Fibroblast of villous mesenchyme (primary cell): ENCODE measurements at regions not wholly inside any gene's neighbourhood (a gene's known extent, or its start where the extent isn't known, plus 50 kb on each side); places are given as distances from the start of the nearest gene placed in this dataset.
"Not testable (repeated sequence)": the region's sequence is repeated elsewhere in the genome, so short reads cannot be mapped to it uniquely, and the experiment has no call there.

Source experiments
- DNase-seq: peaks from one replicate; pipeline ENCODE4 v3.0.0-alpha.2; 2010; ENCODE audit warnings: low read depth
- H3K4me3 ChIP-seq: 2 replicates; pipeline ENCODE4 v1.5.1; 2011; ENCODE audit warnings: low read depth, mild to moderate bottlenecking, low read length
- CTCF ChIP-seq: IDR thresholded peaks from 2 replicates; pipeline ENCODE4 v1.5.1; 2012; ENCODE audit warnings: low read depth, mild to moderate bottlenecking, low read length; ENCODE audit not compliant: insufficient read depth

GRCh38 chrX:34294665-34295064, 162.6 kb upstream of the FAM47A start:
- no peak for TF ChIP-seq CTCF

GRCh38 chrX:34288782-34289181, 156.7 kb upstream of the FAM47A start:
- no peak overlapping the region for H3K4me3 ChIP-seq
- DNase-seq = no peak
- TF ChIP-seq CTCF = no peak

More at GRCh38 chrX:34294665-34295064, 162.6 kb upstream of the FAM47A start:
- no peak for DNase-seq
- H3K4me3 ChIP-seq = no peak overlapping the region

- no peak for DNase-seq
- H3K4me3 ChIP-seq = no peak overlapping the region
- TF ChIP-seq CTCF = no peak
Measured at GRCh38 chrX:34279866-34280560, 147.9 kb upstream of the FAM47A start.

DNA sequence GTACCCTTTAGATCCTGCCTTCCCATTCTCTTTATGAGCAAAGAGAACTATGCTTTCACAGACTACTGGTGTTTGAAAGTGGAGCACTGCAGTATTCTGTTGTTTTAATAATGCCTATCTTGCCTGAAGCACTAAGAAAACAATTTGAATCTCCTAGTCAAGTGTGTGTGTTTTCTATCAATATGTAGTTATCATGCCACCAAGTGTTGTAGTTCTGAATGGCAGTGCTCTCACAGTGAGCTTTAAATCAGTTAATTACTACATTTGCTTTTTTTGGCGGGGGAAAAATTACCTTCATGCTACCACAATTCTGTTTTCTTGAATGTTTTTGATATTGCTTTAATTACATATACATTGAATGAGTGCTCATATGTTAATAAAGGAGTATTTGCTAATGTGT, 143.6 kb upstream of the FAM47A start:
- no peak for DNase-seq
- no peak overlapping the region for H3K4me3 ChIP-seq
- TF ChIP-seq CTCF = no peak

DNA sequence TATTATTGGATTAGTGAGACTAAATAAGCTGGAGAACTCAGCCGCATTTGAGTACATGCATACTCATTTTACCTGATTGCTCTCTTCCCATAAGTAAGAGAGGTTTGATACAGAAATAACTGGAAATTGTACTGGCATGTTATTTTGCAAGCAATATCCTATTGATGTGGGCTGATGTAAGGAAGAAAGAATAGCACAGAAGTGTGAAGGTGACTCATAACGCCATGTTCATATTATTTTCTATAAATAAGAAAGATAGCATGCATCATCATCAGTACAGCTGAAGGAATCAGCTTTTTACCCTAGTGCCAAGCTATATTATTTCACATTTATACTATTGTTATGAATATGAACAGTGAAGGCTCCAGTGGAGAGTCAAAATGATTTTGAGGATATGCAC, 138.3 kb upstream of the FAM47A start:
- H3K4me3 ChIP-seq = no peak overlapping the region

GRCh38 chrX:34238896-34239295, 106.8 kb upstream of the FAM47A start:
- no peak for DNase-seq
- no peak overlapping the region for H3K4me3 ChIP-seq
- TF ChIP-seq CTCF = no peak

More for the DNA sequence above, 138.3 kb upstream of the FAM47A start:
- no peak for DNase-seq
- TF ChIP-seq CTCF = no peak

- not testable (repeated sequence) for DNase-seq, H3K4me3 ChIP-seq
Measured at GRCh38 chrX:34230156-34230555, 98.0 kb upstream of the FAM47A start.
